GF-D8 (cell line): ENCODE measurements at regions not wholly inside any gene's neighbourhood (a gene's known extent, or its start where the extent isn't known, plus 50 kb on each side); places are given as distances from the start of the nearest gene placed in this dataset.
"Not testable (repeated sequence)": the region's sequence is repeated elsewhere in the genome, so short reads cannot be mapped to it uniquely, and the experiment has no call there.

Source experiments
- DNase-seq: peaks from one replicate; lab custom pipeline; 2025; lab: John Stamatoyannopoulos, UW

DNA sequence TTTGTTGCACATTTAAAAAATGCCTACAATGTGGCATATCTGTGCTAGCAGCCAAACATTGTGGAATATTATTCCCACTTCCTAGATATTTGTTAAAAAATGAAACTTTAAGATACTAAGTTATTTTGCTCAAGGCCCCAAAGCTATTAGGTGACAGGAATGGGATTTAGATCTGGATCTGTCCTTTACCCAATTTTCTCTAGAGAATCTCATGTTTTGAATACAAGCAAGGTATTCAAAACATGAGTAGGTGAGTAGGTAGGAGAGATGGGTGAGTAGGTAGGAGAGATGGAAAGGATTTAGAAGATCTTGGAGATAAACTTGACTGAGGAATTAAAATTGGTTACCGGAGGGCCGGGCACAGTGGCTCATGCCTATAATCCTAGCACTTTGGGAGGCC lies 61.2 kb upstream of the AKIRIN2 start:
- no peak for DNase-seq

DNA sequence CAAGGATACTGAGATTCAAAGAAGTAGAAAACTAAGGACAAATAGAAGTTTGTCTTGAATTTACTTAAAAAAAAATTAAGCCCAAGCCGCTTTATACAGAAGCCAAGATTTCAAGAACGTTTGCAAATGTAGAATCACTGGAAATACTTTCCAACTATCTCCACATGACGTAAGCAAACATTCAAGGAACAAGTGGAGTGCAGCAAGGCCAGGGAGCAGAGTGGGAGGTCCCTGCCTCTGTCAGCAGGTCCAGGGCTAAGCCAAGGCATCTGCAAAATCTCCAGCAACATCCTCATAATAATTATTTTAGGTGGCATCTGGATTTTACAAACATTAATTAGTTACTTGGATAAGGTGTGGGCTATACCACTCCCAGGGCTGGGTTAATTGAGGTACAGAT lies 60.1 kb upstream of the AKIRIN2 start:
- DNase-seq, result no peak

DNA sequence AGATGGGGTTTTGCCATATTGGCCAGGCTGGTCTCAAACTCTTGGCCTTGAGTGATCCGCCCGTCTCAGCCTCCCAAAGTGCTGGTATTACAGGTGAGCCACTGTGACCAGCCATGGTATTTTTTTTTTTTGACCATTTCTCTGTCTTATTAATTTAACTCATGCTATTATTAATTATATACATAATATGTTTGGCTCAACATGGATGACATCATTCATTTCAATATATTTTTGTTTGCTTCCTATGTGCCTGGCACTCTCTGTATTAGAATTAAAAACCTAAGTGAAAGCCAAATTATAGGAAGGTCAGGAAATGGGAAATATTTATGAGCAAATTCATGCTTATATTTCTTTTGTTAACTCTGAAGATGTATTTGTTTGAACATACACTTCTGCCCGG lies 55.8 kb upstream of the AKIRIN2 start:
- DNase-seq, result no peak

DNA sequence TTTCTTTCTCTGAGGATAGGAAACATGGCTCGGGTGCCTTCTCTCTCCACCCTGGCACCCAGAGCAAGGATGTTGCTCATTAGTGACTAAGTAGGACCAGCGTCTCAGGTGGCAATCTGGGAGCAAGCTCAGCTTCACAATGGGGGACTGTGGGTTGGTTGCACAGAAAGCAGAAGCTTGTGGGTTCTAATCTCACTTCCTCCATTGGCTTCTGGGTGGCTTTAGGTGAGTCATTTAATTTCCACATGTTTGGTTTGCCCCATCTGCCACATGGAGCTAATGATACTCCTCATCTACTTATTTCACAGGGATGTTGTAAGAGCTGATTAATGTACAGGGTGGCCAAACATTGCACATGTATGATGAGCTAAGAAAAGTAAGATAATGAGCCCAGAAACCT lies 54.8 kb upstream of the AKIRIN2 start:
- peak; percentile 97 for DNase-seq

DNA sequence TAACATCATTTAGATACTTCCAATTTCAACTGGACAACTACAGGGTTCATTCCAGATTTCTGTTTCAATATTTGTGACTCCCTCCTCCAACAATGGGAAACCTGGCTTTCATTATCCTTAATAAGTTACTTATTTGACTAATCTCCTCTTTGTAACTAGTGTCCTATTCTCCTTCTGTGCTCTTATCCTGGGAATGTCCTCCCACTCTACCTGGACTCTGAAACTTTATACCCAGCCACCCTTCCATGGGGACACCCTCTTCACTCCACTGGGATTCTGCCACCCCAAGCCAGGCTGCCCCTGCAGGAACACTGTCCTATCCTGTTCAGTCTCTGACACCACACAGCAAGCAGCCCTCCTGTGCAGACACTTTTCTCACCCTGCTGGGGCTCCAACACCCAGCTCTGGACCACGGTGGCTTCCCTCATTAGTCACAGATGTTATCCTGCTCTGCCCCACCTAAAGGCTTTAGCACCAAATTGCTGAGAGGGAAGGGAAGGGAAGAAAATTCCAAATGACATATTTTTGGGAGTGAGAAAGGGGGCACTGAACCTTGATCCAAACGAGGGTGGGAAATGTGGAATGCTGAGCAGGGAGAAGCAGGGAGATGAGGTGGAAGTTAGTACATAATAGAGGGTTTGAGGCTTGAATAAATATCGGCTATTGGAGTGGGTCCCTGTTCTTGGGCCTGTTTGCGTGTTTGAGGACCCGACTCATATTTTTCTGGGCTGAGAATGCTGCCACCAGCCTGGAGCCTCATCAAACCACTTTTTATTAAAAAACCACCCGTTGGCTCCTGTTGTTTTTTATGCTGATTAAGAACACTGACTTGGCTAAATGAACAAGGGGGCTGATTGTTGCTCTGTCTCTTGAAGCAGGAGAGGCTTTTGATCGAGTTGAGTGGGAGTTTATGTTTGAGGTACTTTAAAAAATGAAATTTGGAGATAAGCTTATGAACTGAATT lies 54.0 kb upstream of the AKIRIN2 start:
- DNase-seq, result no peak

DNA sequence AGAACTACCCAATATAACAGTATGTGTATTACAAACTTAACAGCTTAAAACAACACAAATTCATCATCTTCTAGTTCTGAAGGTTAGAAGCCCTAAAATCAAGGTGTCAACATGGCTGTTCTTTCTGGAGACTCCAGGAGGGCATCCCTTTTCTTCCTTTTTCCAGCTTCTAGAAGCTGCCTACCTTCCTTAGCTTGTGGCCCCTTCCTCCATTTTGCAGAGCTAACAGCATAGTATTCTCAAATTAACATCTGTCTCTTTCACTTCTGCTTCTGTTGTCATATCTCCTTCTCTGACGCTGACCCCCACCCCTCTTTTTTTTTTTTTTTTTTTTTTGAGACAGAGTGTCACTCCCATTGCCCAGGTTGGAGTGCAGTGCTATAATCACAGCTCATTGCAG lies 52.8 kb upstream of the AKIRIN2 start:
- no peak for DNase-seq

GRCh38 chr6:87753131-87753685 lies 51.2 kb upstream of the AKIRIN2 start:
- no peak for DNase-seq

DNA sequence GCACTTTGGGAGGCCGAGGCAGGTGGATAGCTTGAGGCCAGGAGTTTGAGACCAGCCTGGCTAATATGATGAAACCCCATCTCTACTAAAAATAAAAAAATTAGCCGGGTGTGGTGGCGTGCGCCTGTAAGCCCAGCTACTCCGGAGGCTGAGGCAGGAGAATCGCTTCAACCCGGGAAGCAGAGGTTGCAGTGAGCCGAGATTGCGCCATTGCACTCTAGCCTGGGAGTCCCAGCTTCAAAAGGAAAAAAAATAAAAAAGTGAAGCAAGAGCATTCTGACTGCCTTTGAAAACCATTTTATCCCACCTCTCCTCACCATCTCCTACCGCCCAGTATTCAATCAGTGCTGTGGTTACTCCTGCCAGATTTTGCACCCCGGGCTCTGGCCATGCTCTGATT lies 50.5 kb upstream of the AKIRIN2 start:
- DNase-seq, result not testable (repeated sequence)
